ENCODE measurements at regions not wholly inside any gene's neighbourhood (a gene's known extent, or its start where the extent isn't known, plus 50 kb on each side); places are given as distances from the start of the nearest gene placed in this dataset.

GRCh38 chr9:29769019-29769418 is 2195.7 kb upstream of the C9orf72 start:
- TF ChIP-seq CTCF (IDR thresholded peaks at IDR 0.05 in 2 of 3, conservative IDR thresholded peaks at IDR 0.05 in 1 of 3; ENCODE audit: borderline replicate concordance in 1 of 3, insufficient read depth in 1 of 3, low read depth in 2 of 3, low read length in 2 of 3) (no peak), YY1 (IDR thresholded peaks at IDR 0.05; ENCODE audit: extremely low read depth, insufficient replicate concordance, low read depth, low read length) (no peak), POLR2A (IDR thresholded peaks at IDR 0.05; ENCODE audit: borderline replicate concordance, extremely low read depth, insufficient read depth, insufficient read length) (no peak), EZH2phosphoT487 (IDR thresholded peaks at IDR 0.05; ENCODE audit: borderline replicate concordance) (no peak), EZH2 (IDR thresholded peaks at IDR 0.05) (no peak), POLR2AphosphoS5 (IDR thresholded peaks at IDR 0.05; ENCODE audit: low read depth, low read length) (no peak)
- TF ChIP-seq, protein P1, sequence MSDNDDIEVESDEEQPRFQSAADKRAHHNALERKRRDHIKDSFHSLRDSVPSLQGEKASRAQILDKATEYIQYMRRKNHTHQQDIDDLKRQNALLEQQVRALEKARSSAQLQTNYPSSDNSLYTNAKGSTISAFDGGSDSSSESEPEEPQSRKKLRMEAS (IDR thresholded peaks at IDR 0.05): no peak
